ENCODE measurements at regions not wholly inside any gene's neighbourhood (a gene's known extent, or its start where the extent isn't known, plus 50 kb on each side); places are given as distances from the start of the nearest gene placed in this dataset.

DNA sequence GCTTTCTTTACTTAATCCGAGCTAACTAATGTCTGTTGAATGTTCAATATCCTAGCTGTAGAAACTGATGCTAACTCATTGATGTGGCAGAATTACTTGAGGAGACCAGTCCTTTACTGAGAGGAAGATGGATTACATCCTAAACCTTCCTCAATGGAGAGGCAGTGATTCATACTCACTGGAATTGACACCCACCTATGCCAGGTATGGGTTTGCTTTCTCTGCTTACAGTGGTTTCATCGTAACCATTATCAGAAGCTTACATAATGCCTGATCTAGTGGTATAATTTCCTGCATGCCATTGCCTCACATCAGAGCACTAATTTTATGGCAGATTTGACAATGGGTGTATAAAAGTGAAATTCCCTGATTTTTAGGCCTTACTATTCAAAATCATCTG lies 384.7 kb downstream of the ANXA1 start:
- Mint-ChIP-seq H3K27ac (no peak overlapping the region), H3K4me3 (no peak overlapping the region), H3K9me3 (no peaks in the 10 kb centered on the region), H3K36me3 (no peaks in the 10 kb centered on the region), H3K27me3 (no peaks in the 10 kb centered on the region), H3K4me1 (ENCODE audit: unreplicated experiment) (no peaks in the 10 kb centered on the region)
- DNase-seq (ENCODE audit: extremely low spot score, unreplicated experiment) = no peak
- TF ChIP-seq, protein P1, sequence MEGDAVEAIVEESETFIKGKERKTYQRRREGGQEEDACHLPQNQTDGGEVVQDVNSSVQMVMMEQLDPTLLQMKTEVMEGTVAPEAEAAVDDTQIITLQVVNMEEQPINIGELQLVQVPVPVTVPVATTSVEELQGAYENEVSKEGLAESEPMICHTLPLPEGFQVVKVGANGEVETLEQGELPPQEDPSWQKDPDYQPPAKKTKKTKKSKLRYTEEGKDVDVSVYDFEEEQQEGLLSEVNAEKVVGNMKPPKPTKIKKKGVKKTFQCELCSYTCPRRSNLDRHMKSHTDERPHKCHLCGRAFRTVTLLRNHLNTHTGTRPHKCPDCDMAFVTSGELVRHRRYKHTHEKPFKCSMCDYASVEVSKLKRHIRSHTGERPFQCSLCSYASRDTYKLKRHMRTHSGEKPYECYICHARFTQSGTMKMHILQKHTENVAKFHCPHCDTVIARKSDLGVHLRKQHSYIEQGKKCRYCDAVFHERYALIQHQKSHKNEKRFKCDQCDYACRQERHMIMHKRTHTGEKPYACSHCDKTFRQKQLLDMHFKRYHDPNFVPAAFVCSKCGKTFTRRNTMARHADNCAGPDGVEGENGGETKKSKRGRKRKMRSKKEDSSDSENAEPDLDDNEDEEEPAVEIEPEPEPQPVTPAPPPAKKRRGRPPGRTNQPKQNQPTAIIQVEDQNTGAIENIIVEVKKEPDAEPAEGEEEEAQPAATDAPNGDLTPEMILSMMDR (conservative IDR thresholded peaks at IDR 0.05) = no peak

- H3K36me3 Mint-ChIP-seq = no peaks in the 10 kb centered on the region
Measured at GRCh38 chr9:73537561-73537960, 385.9 kb downstream of the ANXA1 start.

GRCh38 chr9:73539881-73540390 lies 388.3 kb downstream of the ANXA1 start:
- Mint-ChIP-seq H3K27me3 (no peaks in the 10 kb centered on the region), H3K9me3 (no peaks in the 10 kb centered on the region), H3K36me3 (no peaks in the 10 kb centered on the region), H3K4me1 (ENCODE audit: unreplicated experiment) (no peaks in the 10 kb centered on the region), H3K4me3 (no peak overlapping the region), H3K27ac (no peak overlapping the region)
- TF ChIP-seq, protein P1 (conservative IDR thresholded peaks at IDR 0.05) = no peak
- DNase-seq (ENCODE audit: extremely low spot score, unreplicated experiment) = no peak

More at GRCh38 chr9:73537561-73537960, 385.9 kb downstream of the ANXA1 start:
- no peaks in the 10 kb centered on the region for H3K9me3 Mint-ChIP-seq
- H3K27ac Mint-ChIP-seq = no peak overlapping the region
- TF ChIP-seq, protein P1 (conservative IDR thresholded peaks at IDR 0.05) = no peak
- H3K4me3 Mint-ChIP-seq = no peak overlapping the region
- H3K27me3 Mint-ChIP-seq = no peaks in the 10 kb centered on the region
- H3K4me1 Mint-ChIP-seq (ENCODE audit: unreplicated experiment) = no peaks in the 10 kb centered on the region
- no peak for DNase-seq (ENCODE audit: extremely low spot score, unreplicated experiment)

DNA sequence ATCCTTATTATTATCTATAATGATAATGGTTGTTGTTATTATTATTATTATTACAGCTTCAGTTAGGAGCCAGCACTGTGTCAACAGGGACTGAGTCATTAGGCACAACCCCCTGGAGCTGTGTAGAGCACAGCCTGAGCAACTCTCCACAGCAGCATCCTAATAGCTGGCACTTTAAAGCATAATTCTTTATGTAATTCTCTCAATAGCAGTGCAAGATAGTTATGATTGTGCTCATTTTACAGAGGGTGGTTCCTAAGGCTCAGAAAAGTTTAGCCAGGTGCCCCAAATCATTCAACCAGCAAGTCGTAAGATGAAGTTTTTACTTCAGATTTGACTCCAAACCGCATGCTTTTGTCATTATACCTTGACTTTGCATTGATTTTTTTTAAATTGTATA lies 390.3 kb downstream of the ANXA1 start:
- Mint-ChIP-seq H3K4me1 (ENCODE audit: unreplicated experiment) (no peaks in the 10 kb centered on the region), H3K36me3 (no peaks in the 10 kb centered on the region), H3K4me3 (no peak overlapping the region), H3K27me3 (no peaks in the 10 kb centered on the region), H3K27ac (no peak overlapping the region), H3K9me3 (no peaks in the 10 kb centered on the region)
- TF ChIP-seq, protein P1 (conservative IDR thresholded peaks at IDR 0.05) = no peak
- no peak for DNase-seq (ENCODE audit: extremely low spot score, unreplicated experiment)

- no peak overlapping the region for H3K27ac Mint-ChIP-seq
- TF ChIP-seq, protein P1 (conservative IDR thresholded peaks at IDR 0.05) = no peak
Measured at GRCh38 chr9:73543727-73544126, 392.1 kb downstream of the ANXA1 start.

DNA sequence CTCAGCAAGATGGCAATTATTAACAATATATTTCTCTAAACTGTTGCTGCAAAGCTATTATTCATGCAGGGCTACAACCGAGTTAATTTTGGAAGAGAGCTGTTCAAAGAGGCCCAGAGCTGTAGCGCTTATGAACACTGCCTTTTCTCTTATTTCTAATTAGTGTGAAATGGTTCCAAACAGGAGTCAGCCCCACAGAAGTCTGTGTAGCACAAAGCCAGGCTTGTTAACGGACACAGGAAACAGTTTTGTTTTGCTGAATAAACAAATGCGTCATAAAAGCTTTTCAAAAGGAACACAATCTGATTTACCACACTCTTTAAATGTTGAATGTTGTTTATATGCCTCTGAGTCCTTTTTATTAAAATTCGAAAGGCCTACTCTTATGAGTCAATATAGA lies 396.5 kb downstream of the ANXA1 start:
- Mint-ChIP-seq H3K4me3 (no peak overlapping the region), H3K27me3 (no peaks in the 10 kb centered on the region), H3K36me3 (no peaks in the 10 kb centered on the region), H3K9me3 (no peaks in the 10 kb centered on the region), H3K27ac (no peak overlapping the region), H3K4me1 (ENCODE audit: unreplicated experiment) (no peaks in the 10 kb centered on the region)
- DNase-seq (ENCODE audit: extremely low spot score, unreplicated experiment) = no peak
- TF ChIP-seq, protein P1 (conservative IDR thresholded peaks at IDR 0.05) = no peak

More at GRCh38 chr9:73543727-73544126, 392.1 kb downstream of the ANXA1 start:
- Mint-ChIP-seq H3K27me3 (no peaks in the 10 kb centered on the region), H3K4me1 (ENCODE audit: unreplicated experiment) (no peaks in the 10 kb centered on the region), H3K9me3 (no peaks in the 10 kb centered on the region), H3K4me3 (no peak overlapping the region), H3K36me3 (no peaks in the 10 kb centered on the region)
- DNase-seq (ENCODE audit: extremely low spot score, unreplicated experiment) = no peak

Measured in type B pancreatic cell (in vitro differentiated cells).